T-helper 1 cell (primary cell): ENCODE measurements at regions not wholly inside any gene's neighbourhood (a gene's known extent, or its start where the extent isn't known, plus 50 kb on each side); places are given as distances from the start of the nearest gene placed in this dataset.
"Not testable (repeated sequence)": the region's sequence is repeated elsewhere in the genome, so short reads cannot be mapped to it uniquely, and the experiment has no call there.

ENCODE experiments used
- DNase-seq, 5 donors: peaks; one replicate each; pipeline ENCODE4 v3.0.0-alpha.2; 2012 to 2020

DNA sequence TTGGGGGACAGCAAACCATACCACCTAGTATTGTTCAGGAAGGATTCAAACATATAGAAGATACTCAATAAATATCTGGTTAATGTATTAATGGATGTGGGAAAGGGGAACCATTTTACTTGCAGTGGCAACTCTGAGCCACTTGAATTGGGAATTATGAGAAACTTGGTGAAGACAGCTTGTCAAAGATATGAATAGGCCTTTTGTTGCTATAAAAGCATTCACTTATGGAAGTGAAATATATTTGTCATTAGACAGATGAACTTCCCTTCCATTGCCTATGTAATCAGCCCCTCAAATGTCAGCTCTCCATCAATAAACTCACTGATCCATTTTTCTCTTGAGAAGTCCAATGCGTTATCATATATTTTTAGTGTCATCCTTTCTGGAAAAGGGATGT is 56.1 kb downstream of the GPR85 start:
- DNase-seq: no peak

DNA sequence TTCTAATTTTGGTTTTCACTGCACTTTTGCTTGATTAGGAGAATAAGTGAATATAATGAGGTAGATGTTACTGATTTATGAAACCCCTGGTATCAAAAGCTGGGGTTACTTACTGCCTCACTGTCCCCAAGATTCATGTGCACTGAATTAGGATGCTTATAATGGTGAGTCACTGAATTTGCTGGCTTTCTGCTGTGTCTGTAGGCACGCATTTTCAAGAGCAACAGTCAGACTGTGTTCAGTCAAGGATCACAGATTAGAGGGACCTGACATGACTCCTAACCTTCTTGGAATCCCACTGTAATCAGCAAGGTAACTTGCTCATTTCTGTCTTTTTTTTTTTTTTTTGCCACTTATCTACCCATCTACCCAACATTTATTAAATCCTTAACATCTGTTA is 59.7 kb downstream of the GPR85 start:
- DNase-seq: no peak

DNA sequence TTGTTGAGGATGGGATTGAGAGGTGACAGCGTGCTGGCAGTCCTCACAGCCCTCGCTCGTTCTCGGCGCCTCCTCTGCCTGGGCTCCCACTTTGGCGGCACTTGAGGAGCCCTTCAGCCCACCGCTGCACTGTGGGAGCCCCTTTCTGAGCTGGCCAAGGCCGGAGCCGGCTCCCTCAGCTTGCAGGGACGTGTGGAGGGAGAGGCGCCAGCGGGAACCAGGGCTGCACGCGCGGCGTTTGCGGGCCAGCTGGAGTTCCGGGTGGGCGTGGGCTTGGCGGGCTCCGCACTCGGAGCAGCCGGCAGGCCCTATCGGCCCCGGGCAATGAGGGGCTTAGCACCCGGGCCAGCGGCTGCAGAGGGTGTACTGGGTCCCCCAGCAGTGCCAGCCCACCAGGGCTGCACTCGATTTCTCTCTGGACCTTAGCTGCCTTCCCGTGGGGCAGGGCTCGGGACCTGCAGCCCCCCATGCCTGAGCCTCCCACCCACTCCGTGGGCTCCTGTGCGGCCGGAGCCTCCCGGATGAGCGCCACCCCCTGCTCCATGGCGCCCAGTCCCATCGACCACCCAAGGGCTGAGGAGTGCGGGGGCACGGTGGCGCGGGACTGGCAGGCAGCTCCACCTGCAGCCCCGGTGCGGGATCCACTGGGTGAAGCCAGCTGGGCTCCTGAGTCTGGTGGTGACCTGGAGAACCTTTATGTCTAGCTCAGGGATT is 69.3 kb downstream of the GPR85 start:
- DNase-seq: not testable (repeated sequence)

DNA sequence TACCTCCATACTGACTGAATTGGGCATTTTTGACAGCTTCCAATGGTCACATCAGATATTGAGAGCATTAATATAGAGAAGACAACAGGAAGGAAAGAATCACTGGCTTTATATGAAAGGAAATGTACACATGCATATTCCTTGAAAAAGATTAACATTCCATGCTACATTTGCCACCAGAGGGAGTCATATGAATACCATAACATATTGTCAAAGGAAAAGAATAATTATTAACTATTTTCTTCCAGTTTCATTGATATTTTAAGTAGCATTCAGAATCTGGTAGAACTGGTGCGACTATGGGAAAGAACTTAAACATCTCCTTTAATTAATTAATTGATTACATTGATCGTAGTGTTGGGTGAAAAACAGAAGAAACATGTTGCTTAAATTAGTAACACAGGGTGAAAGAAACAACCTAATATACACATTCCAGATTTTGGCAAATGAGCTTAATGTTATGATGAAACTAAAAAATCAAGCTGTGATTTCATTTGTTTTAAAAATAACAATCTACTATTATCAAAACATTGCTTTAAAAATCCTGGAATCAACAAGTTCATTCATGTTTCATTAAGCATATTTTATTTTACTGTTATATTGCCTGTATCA is 71.5 kb downstream of the GPR85 start:
- DNase-seq: no peak

DNA sequence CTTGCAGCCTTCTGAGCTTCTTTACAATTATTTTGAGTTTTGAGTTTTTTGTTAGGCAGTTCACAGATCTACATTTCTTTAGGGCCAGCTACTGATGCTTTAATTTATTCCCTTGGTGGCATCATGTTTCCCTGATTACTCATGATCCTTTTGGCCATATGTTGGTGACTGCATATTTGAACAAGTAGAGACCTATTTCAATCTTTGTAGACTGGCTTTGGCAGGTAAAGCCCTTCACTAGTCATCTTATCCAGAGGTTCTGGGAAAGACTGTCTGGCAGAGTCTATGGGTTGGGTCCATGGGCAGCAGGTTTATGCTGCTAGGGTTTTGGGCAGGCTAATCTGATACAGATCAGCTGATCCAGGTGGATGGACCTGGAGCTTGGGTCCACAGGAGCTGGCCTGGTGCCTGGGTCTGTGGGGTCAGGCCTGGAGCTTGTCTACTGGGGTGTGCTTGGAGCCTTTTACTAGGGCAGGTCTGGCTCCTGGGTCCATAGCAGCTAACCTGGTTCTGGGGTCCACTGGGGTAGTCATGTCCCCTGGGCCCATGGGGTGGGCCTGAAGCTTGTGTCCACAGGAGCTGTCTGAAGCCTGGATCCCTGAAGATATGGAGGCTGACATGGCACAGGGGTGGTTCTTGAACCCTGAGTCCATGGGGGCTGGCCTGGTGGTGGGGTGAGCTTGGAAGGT is 72.7 kb downstream of the GPR85 start:
- DNase-seq: no peak

DNA sequence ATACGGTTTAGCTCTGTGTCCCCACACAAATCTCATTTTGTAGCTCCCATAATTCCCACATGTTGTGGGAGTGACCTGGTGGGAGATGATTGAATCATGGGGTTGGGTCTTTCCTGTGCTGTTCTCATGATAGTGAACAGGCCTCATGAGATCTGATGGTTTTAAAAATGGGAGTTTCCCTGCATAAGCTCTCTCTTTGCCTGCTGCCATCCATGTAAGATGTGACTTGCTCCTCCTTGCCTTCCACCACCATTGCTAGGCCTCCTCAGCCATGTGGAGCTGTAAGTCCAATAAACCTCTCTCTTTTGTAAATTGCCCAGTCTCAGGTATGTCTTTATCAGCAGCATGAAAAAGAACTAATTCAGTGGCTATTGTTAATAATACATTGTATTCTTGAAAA is 73.8 kb downstream of the GPR85 start:
- not testable (repeated sequence) for DNase-seq

DNA sequence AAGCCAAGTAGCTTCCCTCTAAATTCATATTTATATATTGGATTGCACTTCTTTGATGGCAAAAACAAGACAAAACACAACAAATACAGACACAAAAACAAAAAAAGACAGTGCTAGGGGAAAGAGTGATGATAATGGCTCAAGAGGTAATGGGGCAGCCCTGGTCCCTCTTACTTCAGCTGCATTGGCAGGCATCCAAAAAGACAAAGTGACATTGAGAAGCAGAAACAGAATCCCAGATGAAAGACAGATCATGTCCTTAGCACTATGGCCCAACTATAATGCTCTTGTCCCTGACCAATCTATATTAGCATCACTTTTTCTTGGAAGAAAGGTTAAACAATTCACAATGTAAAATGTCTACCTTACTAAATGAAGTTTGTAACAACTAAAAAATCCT is 76.2 kb downstream of the GPR85 start:
- DNase-seq: no peak

DNA sequence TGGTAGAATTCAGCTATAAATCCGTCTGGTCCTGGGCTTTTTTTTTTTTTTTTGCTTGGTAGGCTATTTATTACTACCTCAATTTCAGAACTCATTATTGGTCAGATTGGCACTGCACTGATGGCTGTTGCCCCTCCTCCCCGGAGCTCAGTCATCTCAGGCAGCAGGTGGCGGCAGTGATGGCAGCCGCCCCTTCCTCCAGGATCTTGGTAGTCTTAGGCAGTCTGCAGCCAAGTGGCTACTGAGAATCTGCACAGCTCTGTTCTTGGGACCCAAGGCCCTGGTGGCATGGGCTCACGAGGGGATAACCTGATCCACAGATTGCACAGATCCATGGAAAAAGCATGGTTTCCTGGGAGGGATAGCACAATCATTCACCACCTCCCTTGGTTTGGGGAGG is 77.9 kb downstream of the GPR85 start:
- DNase-seq: no peak

DNA sequence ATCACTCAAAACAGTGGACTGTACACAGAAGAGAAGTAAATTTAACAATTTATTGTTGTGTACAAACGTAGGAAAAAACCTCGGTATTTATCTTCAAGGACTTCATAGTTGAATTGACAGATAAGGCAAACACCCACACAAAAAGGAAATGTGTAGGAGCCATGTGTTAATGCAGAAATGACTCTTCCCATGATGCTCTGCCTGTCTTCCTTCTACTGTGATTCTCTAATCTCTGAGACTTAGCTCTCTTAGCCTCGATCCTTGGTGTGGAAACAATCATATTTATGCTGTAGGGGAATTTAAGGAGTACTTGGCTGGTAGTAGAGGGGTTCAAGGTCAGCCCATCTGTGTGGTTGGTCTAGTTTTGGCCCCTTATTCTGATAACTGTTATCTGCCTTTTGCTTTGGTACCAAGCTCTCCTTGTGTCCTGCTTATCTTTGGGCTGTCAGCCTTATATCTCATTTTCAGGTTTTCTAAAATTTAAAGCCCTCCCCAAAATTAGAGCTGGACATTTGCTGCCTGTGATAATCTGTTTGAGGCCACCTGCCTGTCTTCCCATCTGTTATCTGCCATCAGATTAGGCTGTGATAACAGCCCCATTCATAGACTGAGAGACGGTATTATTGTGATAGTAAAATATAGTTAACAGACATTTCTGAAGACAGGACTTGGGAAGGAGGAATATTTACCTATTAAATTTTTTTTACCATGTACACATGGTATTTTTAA is 81.7 kb downstream of the GPR85 start:
- no peak for DNase-seq

DNA sequence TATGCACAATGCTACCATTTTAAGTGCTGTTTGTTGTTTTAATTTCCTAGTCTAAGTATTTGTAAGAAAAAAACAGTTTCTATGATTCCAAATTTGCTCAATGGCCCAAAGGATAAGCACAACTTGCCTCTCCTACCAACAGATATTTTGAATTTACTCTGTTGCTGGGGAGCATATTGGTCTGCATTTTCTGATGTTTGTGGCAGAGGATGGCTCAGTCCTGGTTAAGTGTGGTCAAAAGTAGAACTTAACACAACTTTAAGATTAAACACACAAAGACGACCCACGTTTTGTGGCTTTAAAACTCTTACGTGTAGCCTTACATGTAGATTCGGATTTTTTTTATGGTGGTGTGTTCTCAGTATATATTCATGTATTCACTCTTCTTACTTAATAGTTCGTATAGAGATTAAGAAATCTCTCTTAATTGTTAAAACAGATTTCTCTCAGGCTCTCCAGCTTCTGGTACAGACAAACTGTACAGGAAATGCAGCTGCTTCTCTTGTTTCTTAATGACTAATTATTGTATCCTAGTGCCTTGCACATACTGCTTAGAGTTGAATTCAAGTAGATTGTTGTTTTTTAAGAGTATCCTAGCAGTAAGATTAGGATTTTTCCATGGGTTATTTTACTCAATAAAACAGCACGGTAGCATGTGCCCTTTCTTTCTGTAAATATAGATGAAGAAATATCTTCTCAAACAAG is 86.2 kb downstream of the GPR85 start:
- peak in 1 of 5 donors; percentile 10 for DNase-seq

DNA sequence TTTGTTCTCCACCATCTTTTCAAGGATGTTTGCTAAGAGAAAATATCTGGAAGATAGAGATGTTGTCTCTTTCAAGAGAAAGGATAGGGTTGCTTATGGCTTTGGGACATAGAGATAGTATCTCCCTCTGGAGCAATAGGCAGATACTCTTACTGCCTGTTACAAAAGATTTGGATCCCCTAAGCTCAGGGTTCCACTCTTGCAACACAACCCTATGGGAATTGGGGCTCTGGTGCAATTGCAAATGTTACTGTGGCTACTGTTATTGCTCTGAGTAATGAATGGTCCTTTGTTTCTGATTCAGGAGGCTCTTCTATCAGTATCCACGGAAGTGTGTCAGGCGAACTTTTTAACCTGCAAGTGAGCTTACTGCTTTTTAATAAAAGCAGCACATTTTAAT is 88.8 kb downstream of the GPR85 start:
- DNase-seq: no peak

DNA sequence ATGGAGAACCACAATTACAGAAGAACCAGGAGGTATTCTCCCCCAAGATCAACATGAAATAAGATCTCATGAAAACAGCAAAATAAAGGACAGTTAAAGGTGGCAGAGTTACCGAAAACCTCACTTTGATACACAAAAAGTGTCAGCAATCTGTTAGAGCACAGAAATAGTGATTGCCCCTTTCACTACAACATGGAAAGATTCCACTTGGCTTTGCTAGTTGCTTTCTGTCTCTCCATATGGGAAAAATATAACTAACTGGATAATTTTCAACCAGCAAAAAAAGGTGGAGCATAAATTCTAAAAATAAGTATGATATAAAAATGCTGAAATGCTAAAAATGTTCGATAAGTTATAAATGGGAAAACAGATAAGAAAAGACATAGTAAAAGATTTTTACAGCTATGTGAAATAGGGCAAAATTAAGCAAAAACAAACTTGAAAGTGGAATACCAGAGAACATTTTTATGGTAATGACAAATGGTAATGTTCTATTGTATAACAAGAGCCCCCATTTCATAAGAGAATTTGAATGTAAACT is 90.2 kb downstream of the GPR85 start:
- no peak for DNase-seq

DNA sequence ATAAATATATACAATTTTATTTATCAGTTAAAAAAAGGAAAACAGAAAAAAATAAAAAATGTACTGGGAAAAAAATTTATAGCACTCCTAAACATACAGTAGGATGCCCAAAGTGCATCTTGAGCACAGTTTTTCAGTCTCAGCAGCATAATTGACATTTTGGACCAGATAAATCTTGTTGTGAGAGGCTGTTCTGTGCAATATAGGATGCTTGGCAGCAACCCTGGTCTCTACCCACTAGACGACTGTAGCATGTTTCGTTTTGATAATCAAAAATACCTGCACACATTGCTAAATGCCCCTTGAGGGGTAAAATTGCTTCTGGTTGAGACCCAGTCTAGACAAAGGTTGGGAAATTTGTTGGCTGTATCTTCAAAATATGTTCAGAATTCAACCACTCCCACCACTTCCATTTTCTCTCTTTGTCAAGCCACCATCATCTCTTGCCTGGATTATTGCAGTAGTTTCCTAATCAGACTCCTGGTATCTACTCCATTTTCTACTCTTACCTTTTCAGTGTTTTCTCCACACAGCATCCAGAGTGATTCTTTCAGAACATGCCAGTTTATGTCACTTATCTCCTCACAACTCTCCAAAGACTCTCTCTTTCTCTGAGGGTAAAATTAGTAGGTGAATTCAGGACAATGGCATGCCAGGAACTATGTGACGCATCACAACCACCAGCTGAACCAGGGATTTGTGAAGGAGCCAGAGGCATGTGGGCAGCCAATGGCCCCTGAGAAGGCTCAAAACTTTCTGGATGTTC is 91.4 kb downstream of the GPR85 start:
- DNase-seq: no peak

DNA sequence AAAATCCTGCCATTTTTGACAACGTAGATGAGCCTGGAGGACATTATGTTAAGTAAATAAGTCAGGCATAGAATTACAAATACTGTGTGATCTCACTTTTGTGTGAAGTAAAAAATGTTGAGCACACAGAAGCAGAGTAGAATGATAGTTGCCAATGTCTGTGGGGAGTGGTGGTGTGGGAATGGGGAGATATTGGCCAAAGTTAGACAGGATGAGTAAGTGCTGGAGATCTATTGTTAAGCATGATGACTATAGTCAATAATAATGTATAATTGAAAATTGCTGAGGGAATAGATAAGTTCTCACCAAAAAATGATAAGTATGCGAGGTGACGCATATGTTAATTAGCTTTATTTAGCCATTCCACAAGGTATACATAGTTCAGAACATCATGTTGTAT is 92.0 kb downstream of the GPR85 start:
- DNase-seq: no peak

DNA sequence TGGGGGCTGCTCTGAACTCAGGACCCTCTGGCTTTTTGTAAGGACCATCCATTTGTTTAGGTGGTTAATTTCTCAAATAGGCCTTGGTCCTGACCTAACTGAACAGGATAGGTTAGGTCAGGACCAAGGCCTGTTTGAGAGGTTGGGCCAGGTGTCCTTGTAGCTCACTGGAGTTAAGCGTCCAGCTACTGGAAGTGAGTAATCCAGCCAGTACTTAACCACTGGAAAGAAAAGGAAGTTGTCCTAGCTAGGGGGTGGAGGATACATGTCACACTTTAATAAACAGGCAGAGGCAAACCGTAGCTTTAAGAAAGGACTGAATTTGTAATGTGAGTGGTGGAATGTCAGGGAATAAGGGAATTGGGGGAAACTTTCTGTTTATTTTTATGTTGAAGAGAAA is 96.0 kb downstream of the GPR85 start:
- DNase-seq: no peak

DNA sequence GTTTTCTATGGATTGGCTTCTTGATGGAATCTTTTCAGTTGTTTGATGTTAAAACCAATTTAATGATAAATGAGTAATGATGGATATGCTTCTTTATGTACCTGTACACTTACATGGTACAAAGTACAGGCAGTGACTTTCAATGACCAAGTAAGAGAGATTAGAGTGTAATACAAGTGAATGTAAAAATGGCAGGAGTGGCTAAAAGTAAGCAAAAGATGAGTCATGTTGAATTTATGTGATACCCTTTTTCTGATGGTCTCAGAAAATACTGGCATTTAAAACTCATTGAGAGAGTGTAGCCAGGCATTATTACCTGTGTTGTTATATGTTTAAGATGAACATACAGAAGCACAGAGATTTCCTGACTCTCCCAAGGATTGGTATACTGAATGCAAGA is 97.1 kb downstream of the GPR85 start:
- DNase-seq: no peak

DNA sequence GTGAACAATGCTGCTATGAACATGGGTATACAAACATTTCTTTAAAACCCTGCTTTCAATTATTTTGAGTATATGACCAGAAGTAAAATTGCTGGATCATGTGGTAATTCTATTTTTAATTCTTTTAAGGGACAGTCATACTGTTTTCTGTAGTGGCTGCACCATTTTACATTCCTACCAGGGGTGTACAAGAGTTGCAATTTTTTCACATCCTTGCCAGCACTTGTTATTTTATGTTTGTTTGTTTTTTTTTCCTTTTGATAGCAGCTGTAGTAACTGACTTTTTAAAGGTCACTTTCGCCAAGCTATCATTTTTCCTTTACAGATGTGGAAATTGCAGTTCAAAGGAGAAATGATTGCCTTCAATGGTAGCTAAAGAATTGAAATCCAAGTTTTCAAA is 99.5 kb downstream of the GPR85 start:
- no peak for DNase-seq

DNA sequence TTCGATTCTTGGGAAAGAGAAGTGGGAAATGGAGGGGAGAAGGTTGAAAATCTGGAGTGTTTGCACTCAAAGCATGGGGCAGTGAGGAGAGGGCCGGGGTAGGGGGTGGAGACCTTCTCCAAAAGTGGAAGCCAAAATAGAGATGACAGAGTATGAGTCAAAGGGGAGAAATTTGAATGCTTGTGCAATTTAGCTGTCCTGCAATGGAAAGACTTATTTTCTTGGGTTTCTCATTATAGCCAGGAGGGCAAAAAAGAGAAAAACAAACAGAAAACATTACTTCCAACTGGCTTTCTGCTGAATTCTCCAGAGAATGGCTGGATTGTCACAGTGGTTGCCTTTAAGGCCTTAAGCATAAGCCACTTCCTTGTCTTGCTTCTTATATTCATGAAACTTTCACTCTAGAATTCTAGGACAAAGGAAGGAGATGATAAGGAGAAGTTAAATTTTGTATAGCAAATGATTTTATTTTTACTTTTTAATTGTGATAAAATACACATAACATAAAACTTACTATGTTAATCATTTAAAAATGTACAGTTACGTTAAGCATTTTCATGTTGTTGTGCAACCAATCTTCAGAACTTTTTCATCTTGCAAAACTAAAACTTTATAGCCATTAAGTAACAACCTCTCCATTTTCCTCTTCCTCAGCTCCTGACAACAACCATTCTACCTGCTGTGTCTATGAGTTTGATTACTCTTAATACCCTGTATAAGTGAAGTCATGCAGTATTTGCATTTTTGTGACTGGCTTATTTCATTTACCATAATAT is 100.2 kb downstream of the GPR85 start:
- DNase-seq: no peak

DNA sequence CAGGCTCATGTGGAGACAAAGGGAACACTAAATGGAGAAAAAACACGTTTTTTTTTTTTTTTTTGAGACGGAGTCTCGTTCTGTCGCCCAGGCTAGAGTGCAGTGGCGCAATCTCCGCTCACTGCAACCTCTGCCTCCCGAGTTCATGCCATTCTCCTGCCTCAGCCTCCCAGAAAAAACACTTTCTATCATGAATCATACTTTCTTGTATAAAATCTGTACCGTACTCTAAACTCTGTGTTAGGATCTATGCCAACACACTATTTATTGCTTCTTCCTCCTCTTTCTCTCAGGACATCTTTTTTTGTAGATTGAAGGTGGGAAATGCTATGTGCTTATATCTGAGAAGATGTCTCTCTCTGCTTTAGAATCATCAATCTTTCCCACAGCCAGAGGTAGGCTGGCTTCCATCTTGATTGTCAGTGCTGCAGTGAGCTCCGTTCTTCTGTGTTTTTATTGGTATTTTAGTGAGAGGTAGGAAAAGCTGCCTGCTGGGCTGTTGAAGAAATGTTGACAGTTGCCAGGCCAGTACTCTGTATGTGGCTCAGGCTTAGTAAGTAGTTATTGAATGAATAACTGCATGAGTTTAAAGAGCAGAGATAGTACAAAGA is 101.1 kb downstream of the GPR85 start:
- DNase-seq: no peak

DNA sequence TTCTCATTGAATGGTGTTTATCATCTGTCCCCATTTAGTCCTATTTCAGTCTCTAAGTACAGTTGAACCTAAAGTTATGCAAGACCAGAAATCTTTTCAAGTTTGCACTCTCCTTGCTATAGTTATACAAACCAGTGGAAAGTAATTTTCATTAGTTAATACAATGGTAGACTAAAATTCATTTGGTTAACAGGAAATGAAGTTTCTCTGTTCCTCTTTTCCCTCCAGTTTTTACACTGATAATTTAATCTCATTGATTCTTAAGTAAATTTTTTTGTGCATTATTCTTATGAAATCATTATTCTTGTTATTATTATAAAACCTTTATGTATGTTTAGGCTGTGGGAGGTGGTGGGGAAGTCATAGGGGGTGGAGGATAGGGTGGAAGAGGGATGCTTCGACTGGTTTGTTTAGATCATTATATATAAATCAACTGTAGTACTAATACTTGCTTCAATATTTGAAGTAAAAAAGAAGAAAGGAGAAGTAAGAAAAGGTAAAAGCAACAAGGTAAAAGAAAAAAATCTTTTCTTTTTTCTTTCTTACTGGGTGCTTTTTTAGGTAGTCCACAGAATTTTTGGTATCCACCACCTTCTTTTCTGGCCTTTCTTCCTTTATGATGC is 104.1 kb downstream of the GPR85 start:
- DNase-seq: no peak
